ENCODE measurements at regions not wholly inside any gene's neighbourhood (a gene's known extent, or its start where the extent isn't known, plus 50 kb on each side); places are given as distances from the start of the nearest gene placed in this dataset.
A peak's percentile ranks its signal among the peaks of the same experiment; 100 is the strongest.

DNA sequence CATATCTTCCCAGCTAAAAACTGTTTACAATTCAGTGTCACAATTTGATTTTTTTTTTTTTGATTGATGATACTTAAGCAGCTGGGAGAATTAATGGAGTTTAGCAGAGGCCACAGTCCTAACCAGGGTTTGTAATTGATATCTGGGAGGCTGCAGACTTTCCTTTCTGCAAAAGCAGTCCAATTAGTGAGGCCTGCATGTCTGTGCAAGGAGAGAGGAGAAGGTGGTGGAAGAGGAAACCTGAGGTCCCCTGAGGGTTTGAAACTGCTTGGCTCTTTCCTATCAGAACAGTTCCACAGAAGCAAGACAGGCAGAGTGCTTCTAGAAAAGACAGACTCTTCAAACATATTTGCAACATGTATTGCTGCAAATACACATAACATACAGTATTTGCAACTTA is 160.8 kb upstream of the KRR1 start:
- Mint-ChIP-seq H3K9me3 (no peaks in the 10 kb centered on the region), H3K36me3 (no peaks in the 10 kb centered on the region), H3K4me3 (no peak overlapping the region), H3K27ac (no peak overlapping the region), H3K27me3 (no peaks in the 10 kb centered on the region), H3K4me1 (no peaks in the 10 kb centered on the region)
- H3K27me3 ChIP-seq (ENCODE audit: control insufficient read depth, insufficient read depth, low read length): no peaks in the 10 kb centered on the region
- no peaks in the 10 kb centered on the region for H3K9me3 ChIP-seq (ENCODE audit: control insufficient read depth in 2 of 2, low read length in 2 of 2)
- no peak overlapping the region for H3K27ac ChIP-seq (ENCODE audit: insufficient read depth, low read length, poor library complexity, severe bottlenecking)
- H3K4me1 ChIP-seq (ENCODE audit: control insufficient read depth, insufficient read depth, low read length, poor library complexity, severe bottlenecking): no peaks in the 10 kb centered on the region
- H3K36me3 ChIP-seq (ENCODE audit: control insufficient read depth, insufficient read depth, low read length): no peaks in the 10 kb centered on the region
- DNase-seq (no peak), ATAC-seq (ENCODE audit: low read depth in 2 of 2) (no peak)
- H3K4me3 ChIP-seq (ENCODE audit: low read depth, low read length): no peak overlapping the region

DNA sequence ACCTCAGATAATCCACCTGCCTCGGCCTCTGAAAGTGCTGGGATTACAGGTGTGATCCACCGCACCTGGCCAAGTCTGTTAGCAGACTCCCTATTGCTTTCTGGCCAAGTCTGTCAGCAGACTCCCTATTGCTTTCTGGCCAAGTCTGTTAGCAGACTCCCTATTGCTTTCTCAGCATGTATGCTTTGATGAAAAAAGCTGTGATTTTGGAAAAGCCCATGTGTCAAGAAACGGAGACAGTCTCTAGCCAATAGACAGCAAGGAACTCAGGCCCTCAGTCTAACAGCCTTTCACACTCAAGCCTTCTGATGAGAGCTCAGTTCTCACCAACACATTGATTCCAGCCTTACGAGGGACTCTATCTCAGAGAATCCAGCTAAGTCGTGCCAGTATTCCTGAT is 158.8 kb upstream of the KRR1 start:
- no peaks in the 10 kb centered on the region for H3K36me3 ChIP-seq (ENCODE audit: control insufficient read depth, insufficient read depth, low read length)
- H3K27me3 Mint-ChIP-seq: no peaks in the 10 kb centered on the region
- no peaks in the 10 kb centered on the region for H3K36me3 Mint-ChIP-seq
- no peaks in the 10 kb centered on the region for H3K4me1 Mint-ChIP-seq
- H3K4me3 Mint-ChIP-seq: no peak overlapping the region
- H3K4me3 ChIP-seq (ENCODE audit: low read depth, low read length): no peak overlapping the region
- H3K27ac Mint-ChIP-seq: no peak overlapping the region
- no peaks in the 10 kb centered on the region for H3K9me3 ChIP-seq (ENCODE audit: control insufficient read depth in 2 of 2, low read length in 2 of 2)
- DNase-seq (no peak), ATAC-seq (ENCODE audit: low read depth in 2 of 2) (no peak)
- H3K27ac ChIP-seq (ENCODE audit: insufficient read depth, low read length, poor library complexity, severe bottlenecking): no peak overlapping the region
- H3K27me3 ChIP-seq (ENCODE audit: control insufficient read depth, insufficient read depth, low read length): no peaks in the 10 kb centered on the region
- no peaks in the 10 kb centered on the region for H3K9me3 Mint-ChIP-seq
- H3K4me1 ChIP-seq (ENCODE audit: control insufficient read depth, insufficient read depth, low read length, poor library complexity, severe bottlenecking): no peaks in the 10 kb centered on the region

DNA sequence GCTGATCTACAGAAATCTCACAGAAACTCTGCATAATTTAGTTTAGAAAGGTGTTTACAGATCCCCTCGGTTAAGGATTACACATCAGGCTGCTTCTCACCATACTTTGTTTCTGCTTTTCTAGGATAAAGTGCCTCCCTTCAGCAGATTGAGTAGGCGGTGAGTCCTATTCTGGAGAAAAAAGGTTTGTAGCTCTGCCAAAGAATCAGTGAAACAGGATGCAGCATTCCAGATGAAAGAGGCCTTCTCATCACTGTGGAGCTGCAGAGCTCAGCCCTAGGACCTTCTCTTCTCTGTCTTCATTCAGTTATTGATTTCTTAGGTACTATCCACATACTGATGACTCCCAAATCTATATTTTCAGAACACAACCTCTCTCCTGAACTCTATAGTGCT is 155.5 kb upstream of the KRR1 start:
- Histone ChIP-seq H3K9me3 (ENCODE audit: control insufficient read depth in 2 of 2, low read length in 2 of 2) (no peaks in the 10 kb centered on the region), H3K4me1 (ENCODE audit: control insufficient read depth, insufficient read depth, low read length, poor library complexity, severe bottlenecking) (no peaks in the 10 kb centered on the region), H3K36me3 (ENCODE audit: control insufficient read depth, insufficient read depth, low read length) (no peaks in the 10 kb centered on the region), H3K27me3 (ENCODE audit: control insufficient read depth, insufficient read depth, low read length) (no peaks in the 10 kb centered on the region), H3K4me3 (ENCODE audit: low read depth, low read length) (no peak overlapping the region), H3K27ac (ENCODE audit: insufficient read depth, low read length, poor library complexity, severe bottlenecking) (no peak overlapping the region)
- Mint-ChIP-seq H3K36me3 (no peaks in the 10 kb centered on the region), H3K4me1 (no peaks in the 10 kb centered on the region), H3K9me3 (no peaks in the 10 kb centered on the region), H3K27ac (no peak overlapping the region), H3K27me3 (no peaks in the 10 kb centered on the region), H3K4me3 (no peak overlapping the region)
- no peak for DNase-seq
- ATAC-seq (ENCODE audit: low read depth in 2 of 2): no peak

GRCh38 chr12:75666126-75666938 is 154.9 kb upstream of the KRR1 start:
- H3K27ac Mint-ChIP-seq: peak overlapping the region in 1 of 3 donors; percentile 80
- no peak overlapping the region for H3K4me3 Mint-ChIP-seq
- H3K27me3 Mint-ChIP-seq: no peaks in the 10 kb centered on the region
- H3K4me1 Mint-ChIP-seq: no peaks in the 10 kb centered on the region
- H3K36me3 ChIP-seq (ENCODE audit: control insufficient read depth, insufficient read depth, low read length): no peaks in the 10 kb centered on the region
- no peak overlapping the region for H3K27ac ChIP-seq (ENCODE audit: insufficient read depth, low read length, poor library complexity, severe bottlenecking)
- ATAC-seq (ENCODE audit: low read depth in 2 of 2) (no peak), DNase-seq (no peak)
- no peak overlapping the region for H3K4me3 ChIP-seq (ENCODE audit: low read depth, low read length)
- no peaks in the 10 kb centered on the region for H3K9me3 ChIP-seq (ENCODE audit: control insufficient read depth in 2 of 2, low read length in 2 of 2)
- H3K9me3 Mint-ChIP-seq: no peaks in the 10 kb centered on the region
- no peaks in the 10 kb centered on the region for H3K27me3 ChIP-seq (ENCODE audit: control insufficient read depth, insufficient read depth, low read length)
- no peaks in the 10 kb centered on the region for H3K36me3 Mint-ChIP-seq
- no peaks in the 10 kb centered on the region for H3K4me1 ChIP-seq (ENCODE audit: control insufficient read depth, insufficient read depth, low read length, poor library complexity, severe bottlenecking)

DNA sequence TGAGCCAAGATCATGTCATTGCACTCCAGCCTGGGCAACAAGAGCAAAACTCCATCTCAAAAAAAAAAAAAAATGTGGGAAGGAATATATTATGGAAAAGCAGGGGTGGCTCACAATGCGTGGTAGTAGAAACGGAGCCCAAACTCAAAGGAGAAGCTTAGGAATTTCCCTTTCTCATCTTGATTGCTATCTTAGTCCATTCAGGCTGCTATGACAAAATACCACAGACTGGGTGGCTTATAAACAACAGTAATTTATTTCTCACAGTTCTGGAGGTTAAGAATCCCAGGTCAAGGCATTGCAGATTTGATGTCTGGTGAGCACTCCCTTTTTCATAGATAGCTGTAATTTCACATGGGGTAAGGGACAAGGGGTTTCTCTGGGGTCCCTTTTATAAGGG is 153.8 kb upstream of the KRR1 start:
- Mint-ChIP-seq H3K36me3 (no peaks in the 10 kb centered on the region), H3K4me1 (no peaks in the 10 kb centered on the region), H3K9me3 (no peaks in the 10 kb centered on the region), H3K27ac (no peak overlapping the region), H3K4me3 (no peak overlapping the region), H3K27me3 (no peaks in the 10 kb centered on the region)
- no peaks in the 10 kb centered on the region for H3K4me1 ChIP-seq (ENCODE audit: control insufficient read depth, insufficient read depth, low read length, poor library complexity, severe bottlenecking)
- no peaks in the 10 kb centered on the region for H3K9me3 ChIP-seq (ENCODE audit: control insufficient read depth in 2 of 2, low read length in 2 of 2)
- H3K27ac ChIP-seq (ENCODE audit: insufficient read depth, low read length, poor library complexity, severe bottlenecking): no peak overlapping the region
- no peaks in the 10 kb centered on the region for H3K36me3 ChIP-seq (ENCODE audit: control insufficient read depth, insufficient read depth, low read length)
- no peak overlapping the region for H3K4me3 ChIP-seq (ENCODE audit: low read depth, low read length)
- H3K27me3 ChIP-seq (ENCODE audit: control insufficient read depth, insufficient read depth, low read length): peaks cover 1% of the 10 kb centered on the region
- ATAC-seq (ENCODE audit: low read depth in 2 of 2) (no peak), DNase-seq (no peak)

DNA sequence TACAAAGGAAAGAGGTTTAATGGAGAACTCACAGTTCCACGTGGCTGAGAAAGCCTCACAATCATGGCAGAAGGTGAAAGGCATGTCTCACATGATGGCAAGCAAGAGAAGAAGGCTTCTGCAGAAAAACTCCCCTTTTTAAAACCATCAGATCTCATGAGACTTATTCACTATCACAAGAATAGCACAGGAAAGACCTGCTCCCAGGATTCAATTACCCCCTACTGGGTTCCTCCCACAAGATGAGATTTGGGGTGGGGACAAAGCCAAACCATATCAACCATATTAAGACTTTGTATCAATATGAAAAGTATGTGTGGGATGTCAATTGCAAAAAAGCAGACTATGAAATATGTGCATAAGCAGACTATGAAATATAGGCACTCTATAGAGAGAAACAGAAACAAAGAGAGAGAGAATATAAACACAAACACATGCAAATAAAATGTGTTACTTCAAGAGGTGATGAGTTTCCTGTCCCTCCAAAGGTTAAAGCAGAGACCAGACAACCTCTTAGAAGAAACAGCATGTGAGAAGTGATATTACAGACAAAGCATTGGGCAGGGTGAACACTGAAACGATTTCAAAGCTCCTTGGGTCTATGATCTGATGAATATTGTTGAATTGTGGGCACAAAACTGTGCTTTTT is 151.2 kb upstream of the KRR1 start:
- H3K27me3 Mint-ChIP-seq: no peaks in the 10 kb centered on the region
- no peaks in the 10 kb centered on the region for H3K36me3 Mint-ChIP-seq
- no peak for DNase-seq

DNA sequence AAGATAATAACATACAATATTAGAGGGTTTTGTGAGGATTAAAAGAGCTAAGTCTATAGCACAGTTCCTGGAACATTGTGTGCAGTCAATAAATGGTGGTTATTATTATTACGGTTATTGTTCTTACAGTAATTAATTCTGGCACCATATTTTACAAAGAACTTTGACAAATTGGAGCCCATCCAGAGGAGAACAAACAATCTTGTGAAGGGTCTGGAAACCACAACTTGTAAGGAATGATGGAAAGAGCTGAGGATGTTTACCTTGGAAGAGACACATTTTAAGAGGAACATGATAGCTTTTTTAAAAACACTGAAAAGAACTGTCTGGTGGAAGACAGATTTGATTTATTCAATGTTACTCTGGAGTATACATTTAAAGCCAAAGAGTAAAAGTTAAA is 150.5 kb upstream of the KRR1 start:
- Histone ChIP-seq H3K36me3 (ENCODE audit: control insufficient read depth, insufficient read depth, low read length) (no peaks in the 10 kb centered on the region), H3K4me3 (ENCODE audit: low read depth, low read length) (no peak overlapping the region), H3K9me3 (ENCODE audit: control insufficient read depth in 2 of 2, low read length in 2 of 2) (no peaks in the 10 kb centered on the region), H3K27me3 (ENCODE audit: control insufficient read depth, insufficient read depth, low read length) (peaks cover 2% of the 10 kb centered on the region), H3K4me1 (ENCODE audit: control insufficient read depth, insufficient read depth, low read length, poor library complexity, severe bottlenecking) (no peaks in the 10 kb centered on the region), H3K27ac (ENCODE audit: insufficient read depth, low read length, poor library complexity, severe bottlenecking) (no peak overlapping the region)
- Mint-ChIP-seq H3K27me3 (no peaks in the 10 kb centered on the region), H3K27ac (no peak overlapping the region), H3K36me3 (no peaks in the 10 kb centered on the region), H3K9me3 (no peaks in the 10 kb centered on the region), H3K4me3 (no peak overlapping the region), H3K4me1 (peaks cover 0 to 6% (median 2%) of the 10 kb centered on the region in 4 donors)
- no peak for ATAC-seq (ENCODE audit: low read depth in 2 of 2)
- no peak for DNase-seq

More for the DNA sequence above, 151.2 kb upstream of the KRR1 start:
- Histone ChIP-seq H3K4me1 (ENCODE audit: control insufficient read depth, insufficient read depth, low read length, poor library complexity, severe bottlenecking) (no peaks in the 10 kb centered on the region), H3K9me3 (ENCODE audit: control insufficient read depth in 2 of 2, low read length in 2 of 2) (no peaks in the 10 kb centered on the region), H3K36me3 (ENCODE audit: control insufficient read depth, insufficient read depth, low read length) (no peaks in the 10 kb centered on the region), H3K4me3 (ENCODE audit: low read depth, low read length) (no peak overlapping the region), H3K27me3 (ENCODE audit: control insufficient read depth, insufficient read depth, low read length) (peaks cover 2% of the 10 kb centered on the region), H3K27ac (ENCODE audit: insufficient read depth, low read length, poor library complexity, severe bottlenecking) (no peak overlapping the region)
- H3K27ac Mint-ChIP-seq: no peak overlapping the region
- H3K4me1 Mint-ChIP-seq: peaks cover 0 to 6% (median 2%) of the 10 kb centered on the region in 4 donors
- H3K9me3 Mint-ChIP-seq: no peaks in the 10 kb centered on the region
- no peak overlapping the region for H3K4me3 Mint-ChIP-seq
- no peak for ATAC-seq (ENCODE audit: low read depth in 2 of 2)

Measured in CD4-positive, CD25-positive, alpha-beta regulatory T cell (primary cell).